ENCODE measurements at regions not wholly inside any gene's neighbourhood (a gene's known extent, or its start where the extent isn't known, plus 50 kb on each side); places are given as distances from the start of the nearest gene placed in this dataset.
A peak's percentile ranks its signal among the peaks of the same experiment; 100 is the strongest.

- Histone ChIP-seq H3K14ac (ENCODE audit: insufficient read length) (no peak overlapping the region), H2AFZ (ENCODE audit: low read length) (peak overlapping the region; percentile 76), H3K23me2 (ENCODE audit: low read depth, low read length) (no peaks in the 10 kb centered on the region), H3K23ac (ENCODE audit: insufficient read length) (no peak overlapping the region), H4K5ac (ENCODE audit: insufficient read length, low read depth, low read length) (no peak overlapping the region), H3K4ac (replicated peaks; ENCODE audit: insufficient read length, low read depth, low read length) (no peak overlapping the region), H2BK20ac (ENCODE audit: low read length) (no peak overlapping the region), H3K36me3 (ENCODE audit: control insufficient read depth in 2 of 4, insufficient read depth in 4 of 4, low read length in 3 of 4) (no peaks in the 10 kb centered on the region), H3K4me2 (ENCODE audit: insufficient read depth in 1 of 2, low read depth in 2 of 2, low read length in 2 of 2) (no peak overlapping the region), H3K4me3 (ENCODE audit: extremely low read depth in 1 of 4, insufficient read depth in 2 of 4, low read depth in 3 of 4, low read length in 4 of 4) (no peak overlapping the region), H2BK15ac (ENCODE audit: low read length) (no peak overlapping the region), H4K20me1 (replicated peaks in 1 of 2; ENCODE audit: control insufficient read depth in 1 of 2, insufficient read depth in 2 of 2, low read length in 2 of 2) (peaks cover 0 to 1% of the 10 kb centered on the region in 2 experiments), H3K56ac (replicated peaks; ENCODE audit: insufficient read length, low read depth, low read length) (no peak overlapping the region), H4K91ac (replicated peaks; ENCODE audit: insufficient read length, low read length) (no peak overlapping the region), H3K27me3 (replicated peaks in 1 of 4; ENCODE audit: control insufficient read depth in 3 of 4, extremely low read depth in 1 of 4, insufficient read depth in 3 of 4, low read length in 3 of 4) (no peaks in the 10 kb centered on the region), H4K8ac (ENCODE audit: extremely low read depth, insufficient read depth, low read length) (no peak overlapping the region), H2BK120ac (replicated peaks; ENCODE audit: low read depth, low read length) (no peak overlapping the region), H2BK5ac (ENCODE audit: low read depth, low read length) (no peak overlapping the region), H3K27ac (ENCODE audit: low read depth, low read length) (no peak overlapping the region), H3K79me1 (ENCODE audit: low read depth, low read length) (no peaks in the 10 kb centered on the region), H2BK12ac (ENCODE audit: low read depth, low read length) (no peak overlapping the region), H3K18ac (ENCODE audit: extremely low read depth, low read length) (no peak overlapping the region), H3K79me2 (ENCODE audit: control insufficient read depth in 1 of 2, insufficient read depth in 2 of 2, low read length in 2 of 2) (no peaks in the 10 kb centered on the region), H3K4me1 (replicated peaks in 1 of 4; ENCODE audit: control insufficient read depth in 3 of 4, insufficient read depth in 4 of 4, low read length in 3 of 4) (no peaks in the 10 kb centered on the region), H3K9ac (replicated peaks in 1 of 4; ENCODE audit: extremely low read depth in 1 of 4, low read depth in 3 of 4, low read length in 3 of 4) (no peak overlapping the region), H2AK5ac (ENCODE audit: low read depth, low read length) (no peak overlapping the region), H3K9me3 (ENCODE audit: insufficient read depth in 2 of 2, low read depth in 1 of 2, low read length in 1 of 2) (no peaks in the 10 kb centered on the region)
- DNase-seq (ENCODE audit: low read depth in 1 of 2, low spot score in 2 of 2): no peak
- TF ChIP-seq RFX5 (IDR thresholded peaks at IDR 0.05; ENCODE audit: borderline replicate concordance, low read depth, low read length) (no peak), BRCA1 (IDR thresholded peaks at IDR 0.05; ENCODE audit: low read depth, low read length) (no peak), SRF (IDR thresholded peaks at IDR 0.05; ENCODE audit: low read depth, low read length) (no peak), BCL11A (IDR thresholded peaks at IDR 0.05; ENCODE audit: low read depth in 2 of 2, low read length in 2 of 2) (no peak), CTCF (IDR thresholded peaks at IDR 0.05; ENCODE audit: control extremely low read depth in 1 of 3, insufficient read depth in 1 of 3, low read depth in 1 of 3, low read length in 3 of 3) (no peak), JUN (IDR thresholded peaks at IDR 0.05; ENCODE audit: low read depth, low read length) (no peak), EGR1 (IDR thresholded peaks at IDR 0.05; ENCODE audit: borderline replicate concordance, low read depth, low read length) (no peak), YY1 (IDR thresholded peaks at IDR 0.05; ENCODE audit: low read depth, low read length) (no peak), CBX8 (IDR thresholded peaks at IDR 0.05; ENCODE audit: borderline replicate concordance, low read depth, low read length) (no peak), POLR2A (IDR thresholded peaks at IDR 0.05; ENCODE audit: control extremely low read depth in 1 of 2, low read depth in 2 of 2, low read length in 2 of 2) (no peak), CREB1 (IDR thresholded peaks at IDR 0.05) (no peak)
- ChIA-PET CTCF (ENCODE audit: partially characterized antibody) (interaction anchor here (0.9 to 4.0 kb wide), 16 partner anchors 10 to 187 kb away, joined by 3 to 56 read pairs (median 6); partner anchors contain the start of genes HSD17B6 and ZBTB39), POLR2A (ENCODE audit: partially characterized antibody) (no interaction called here)
- no peak for FAIRE-seq
Measured at GRCh38 chr12:56839489-56839848, 76.3 kb downstream of the HSD17B6 start.
